Effector memory CD4-positive, alpha-beta T cell (primary cell): ENCODE measurements at regions not wholly inside any gene's neighbourhood (a gene's known extent, or its start where the extent isn't known, plus 50 kb on each side); places are given as distances from the start of the nearest gene placed in this dataset.

ENCODE experiments used
- DNase-seq, 3 donors: peaks; one replicate each; pipeline ENCODE4 v3.0.0-alpha.2; 2020
- H3K27ac ChIP-seq: 2 replicates; pipeline ENCODE4 v1.7.0; 2013; ENCODE audit warnings: mild to moderate bottlenecking, low read length, moderate library complexity; ENCODE audit not compliant: insufficient read depth, poor library complexity, severe bottlenecking
- H3K27me3 ChIP-seq: replicated peaks from 2 replicates; pipeline ENCODE4 v1.7.0; 2013; ENCODE audit warnings: mild to moderate bottlenecking, low read length; ENCODE audit not compliant: insufficient read depth, control insufficient read depth, poor library complexity, severe bottlenecking
- H3K36me3 ChIP-seq: 2 replicates; pipeline ENCODE4 v1.7.0; 2013; ENCODE audit warnings: mild to moderate bottlenecking, low read length, moderate library complexity; ENCODE audit not compliant: control insufficient read depth, insufficient read depth
- H3K4me1 ChIP-seq: 2 replicates; pipeline ENCODE4 v1.7.0; 2013; ENCODE audit warnings: low read length, mild to moderate bottlenecking; ENCODE audit not compliant: control insufficient read depth, insufficient read depth, poor library complexity, severe bottlenecking
- H3K4me3 ChIP-seq: 2 replicates; pipeline ENCODE4 v1.7.0; 2013; ENCODE audit warnings: low read length, low read depth, mild to moderate bottlenecking; ENCODE audit not compliant: insufficient read depth, poor library complexity, severe bottlenecking
- H3K9me3 ChIP-seq: 2 replicates; pipeline ENCODE4 v1.7.0; 2013; ENCODE audit warnings: mild to moderate bottlenecking, low read length, moderate library complexity; ENCODE audit not compliant: control insufficient read depth

DNA sequence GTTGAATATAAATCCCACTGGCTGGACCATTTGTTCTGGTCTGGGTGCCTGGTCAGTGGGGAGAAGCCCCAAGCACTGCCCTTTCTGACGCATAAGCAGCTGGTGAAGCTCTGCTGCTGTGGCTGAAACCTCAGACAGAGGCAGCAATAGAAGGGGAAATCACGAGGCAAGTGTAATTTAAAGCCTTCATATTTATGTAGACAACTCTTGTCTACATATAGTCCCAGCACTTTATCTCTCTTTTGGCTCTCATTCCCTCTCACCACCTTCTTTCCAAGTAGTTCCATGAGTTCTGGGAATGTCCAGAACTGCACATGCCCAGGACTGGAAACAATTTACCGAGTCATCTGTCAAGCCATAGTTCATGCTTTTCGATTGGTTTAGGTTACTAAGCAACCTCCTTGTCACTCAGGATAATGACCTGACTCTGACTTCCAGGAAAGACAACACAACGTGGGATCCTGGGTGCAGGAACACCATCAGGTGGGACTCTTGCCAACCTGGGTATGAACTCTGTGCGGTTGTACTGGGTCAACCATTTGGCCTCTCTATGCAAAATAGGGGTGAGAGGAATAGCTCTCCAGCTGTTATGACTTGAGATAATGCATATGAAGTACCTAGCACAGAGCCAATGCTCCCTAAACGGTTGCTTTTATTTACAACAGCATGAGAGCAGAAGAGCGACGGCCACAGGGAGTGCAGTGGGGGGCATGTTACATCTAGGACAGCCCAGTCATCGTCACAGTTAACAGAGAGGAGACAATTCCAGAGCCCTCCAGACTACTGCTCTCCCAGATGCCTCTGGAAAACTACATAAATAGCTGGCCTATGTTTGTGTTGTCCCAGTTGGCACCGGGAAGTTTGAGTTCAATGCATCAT is 321.9 kb downstream of the FOXO1 start:
- no peak overlapping the region for H3K4me3 ChIP-seq
- no peaks in the 10 kb centered on the region for H3K27me3 ChIP-seq
- no peak overlapping the region for H3K27ac ChIP-seq
- no peak for DNase-seq
- H3K36me3 ChIP-seq, result no peaks in the 10 kb centered on the region
- H3K4me1 ChIP-seq, result no peaks in the 10 kb centered on the region
- no peaks in the 10 kb centered on the region for H3K9me3 ChIP-seq

DNA sequence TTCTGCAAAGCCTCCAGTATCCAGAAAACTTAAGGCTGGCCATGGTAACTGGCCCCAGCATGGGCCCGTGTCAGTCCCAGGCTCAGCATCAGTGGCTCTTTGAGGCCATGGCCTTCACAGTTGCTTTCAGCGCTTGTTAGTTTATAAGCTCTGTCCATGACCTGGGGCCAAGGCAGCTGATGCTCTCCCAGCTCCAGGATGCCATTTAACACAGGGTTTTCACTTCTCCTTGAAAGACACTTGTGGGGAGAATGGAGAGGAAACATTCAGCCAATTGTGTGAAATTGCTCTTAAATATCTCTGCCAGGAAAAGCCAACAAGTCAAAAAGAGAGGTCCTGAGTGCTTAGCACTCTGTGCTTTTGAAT is 321.3 kb downstream of the FOXO1 start:
- no peaks in the 10 kb centered on the region for H3K9me3 ChIP-seq
- H3K4me3 ChIP-seq, result no peak overlapping the region
- no peaks in the 10 kb centered on the region for H3K4me1 ChIP-seq
- H3K27me3 ChIP-seq, result no peaks in the 10 kb centered on the region
- no peak for DNase-seq
- H3K27ac ChIP-seq, result no peak overlapping the region
- no peaks in the 10 kb centered on the region for H3K36me3 ChIP-seq

DNA sequence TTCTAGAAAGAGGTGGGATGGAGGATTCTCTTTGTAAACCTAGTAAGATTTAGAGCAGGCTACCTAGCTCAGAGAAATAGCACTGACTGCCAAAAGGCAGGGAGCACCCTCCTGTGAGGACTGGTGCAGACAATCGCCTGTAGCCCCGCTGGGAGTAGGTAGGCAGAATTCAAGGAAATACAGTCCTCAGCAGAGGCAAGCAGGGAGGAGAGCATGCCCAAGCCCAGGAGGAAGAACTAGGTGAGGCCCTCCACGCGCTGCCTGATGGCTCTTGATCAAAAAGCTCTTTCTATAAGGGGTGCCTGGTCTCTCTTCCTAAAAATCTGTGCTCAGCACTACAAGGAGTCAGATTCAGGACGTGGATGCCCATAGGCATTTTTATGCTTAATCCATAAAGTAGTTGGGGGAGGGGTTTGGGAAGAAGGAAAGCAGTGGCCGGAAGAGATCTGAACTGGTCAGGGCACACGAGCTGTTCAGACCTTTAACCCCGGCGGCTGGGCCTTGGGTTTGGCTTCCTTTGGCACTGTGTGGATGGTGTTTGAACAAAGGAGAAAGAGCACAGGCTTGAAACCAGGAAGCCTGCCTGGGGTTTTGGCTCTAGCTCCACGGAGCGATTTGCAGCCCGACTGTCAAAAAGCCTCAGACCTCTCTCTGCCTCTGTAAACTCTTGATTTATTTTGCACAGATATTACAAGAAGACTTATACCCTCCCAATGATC is 320.6 kb downstream of the FOXO1 start:
- no peaks in the 10 kb centered on the region for H3K27me3 ChIP-seq
- no peak for DNase-seq
- H3K4me3 ChIP-seq, result no peak overlapping the region
- no peak overlapping the region for H3K27ac ChIP-seq
- H3K36me3 ChIP-seq, result no peaks in the 10 kb centered on the region
- no peaks in the 10 kb centered on the region for H3K4me1 ChIP-seq
- H3K9me3 ChIP-seq, result no peaks in the 10 kb centered on the region

DNA sequence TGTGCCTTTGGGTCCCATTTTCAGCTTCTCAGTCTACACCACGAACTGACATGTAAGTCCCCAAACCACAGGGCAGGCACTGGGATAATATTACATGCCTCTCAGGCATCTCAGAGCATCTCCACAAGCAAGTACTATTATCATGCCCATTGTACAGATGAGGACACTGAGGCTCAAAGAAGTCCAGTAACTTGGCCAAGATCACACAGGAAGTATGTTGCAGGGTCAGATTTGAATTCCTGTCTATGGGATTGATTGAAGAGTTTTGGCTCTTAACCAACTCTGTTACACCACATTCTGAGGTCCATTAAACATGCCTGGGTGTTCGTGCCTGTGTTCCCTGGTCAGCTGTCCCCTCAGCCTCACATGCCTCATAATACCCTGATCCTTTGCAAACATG is 319.8 kb downstream of the FOXO1 start:
- H3K4me1 ChIP-seq, result no peaks in the 10 kb centered on the region

DNA sequence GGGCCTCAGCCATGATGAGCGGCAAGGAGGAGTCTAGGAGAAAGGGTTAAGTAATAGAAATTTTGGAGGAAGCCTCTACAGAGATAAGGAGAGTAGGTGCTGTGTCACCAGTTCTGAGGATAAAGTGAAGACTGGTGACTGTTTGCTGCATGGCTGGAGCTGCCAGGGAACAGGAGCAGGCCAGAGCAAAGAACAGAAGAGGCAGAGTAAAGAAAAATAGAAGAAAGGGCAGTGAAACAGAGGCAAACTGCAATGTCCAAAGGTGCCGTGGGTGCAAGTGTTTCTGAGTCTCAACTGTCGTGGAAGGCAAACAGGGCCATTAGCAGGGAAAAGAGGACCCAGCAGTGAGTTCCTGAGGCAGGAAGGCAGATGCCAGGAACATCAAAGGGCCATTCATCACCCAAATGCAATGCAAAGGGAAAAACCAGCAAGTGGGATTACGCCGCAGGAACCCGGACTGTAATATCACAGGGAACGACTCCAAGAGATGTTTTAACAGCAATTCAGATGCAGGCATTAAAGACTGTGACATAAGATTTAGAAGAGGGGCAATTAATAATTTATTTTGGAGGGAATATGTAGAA is 318.3 kb downstream of the FOXO1 start:
- H3K4me1 ChIP-seq, result no peaks in the 10 kb centered on the region
- H3K27me3 ChIP-seq, result no peaks in the 10 kb centered on the region
- no peak for DNase-seq
- no peak overlapping the region for H3K27ac ChIP-seq
- no peaks in the 10 kb centered on the region for H3K36me3 ChIP-seq
- no peaks in the 10 kb centered on the region for H3K9me3 ChIP-seq
- H3K4me3 ChIP-seq, result no peak overlapping the region

More for the DNA sequence above, 319.8 kb downstream of the FOXO1 start:
- DNase-seq, result no peak
- no peaks in the 10 kb centered on the region for H3K36me3 ChIP-seq
- H3K4me3 ChIP-seq, result no peak overlapping the region
- H3K27me3 ChIP-seq, result no peaks in the 10 kb centered on the region
- H3K9me3 ChIP-seq, result no peaks in the 10 kb centered on the region
- no peak overlapping the region for H3K27ac ChIP-seq

DNA sequence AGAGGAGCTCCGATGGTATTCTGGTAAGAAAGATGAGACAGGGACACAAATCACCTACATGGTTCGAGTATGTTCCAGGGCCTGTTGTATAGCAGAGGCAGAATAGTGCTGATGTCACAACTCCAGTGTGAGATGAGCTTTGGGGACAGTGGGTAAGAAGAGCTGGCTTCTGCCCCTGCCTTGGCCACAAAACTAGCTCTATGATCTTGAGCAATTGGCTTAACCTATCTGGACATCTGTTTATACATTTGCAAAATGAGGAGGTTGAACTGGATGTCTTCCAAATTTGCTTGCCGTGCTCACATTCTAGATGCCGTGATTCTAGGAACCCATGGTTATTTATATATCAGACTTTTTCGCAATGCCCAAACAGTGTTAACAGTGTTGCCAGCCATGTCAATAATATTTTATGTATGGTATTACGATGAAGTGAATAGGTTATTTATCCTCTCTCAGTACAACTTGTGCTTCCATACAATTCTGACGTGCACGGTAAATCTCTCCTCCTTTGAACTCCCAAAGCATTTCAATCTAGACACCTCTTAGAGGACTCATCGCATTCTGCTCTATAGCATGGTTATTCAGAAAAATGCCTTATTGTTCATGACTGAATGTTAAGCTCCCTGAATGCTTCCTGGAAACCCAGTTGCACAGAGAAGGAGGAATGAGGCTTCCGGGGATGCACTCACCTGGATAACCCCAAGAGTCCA is 316.0 kb downstream of the FOXO1 start:
- Histone ChIP-seq H3K9me3 (no peaks in the 10 kb centered on the region), H3K4me3 (no peak overlapping the region)

DNA sequence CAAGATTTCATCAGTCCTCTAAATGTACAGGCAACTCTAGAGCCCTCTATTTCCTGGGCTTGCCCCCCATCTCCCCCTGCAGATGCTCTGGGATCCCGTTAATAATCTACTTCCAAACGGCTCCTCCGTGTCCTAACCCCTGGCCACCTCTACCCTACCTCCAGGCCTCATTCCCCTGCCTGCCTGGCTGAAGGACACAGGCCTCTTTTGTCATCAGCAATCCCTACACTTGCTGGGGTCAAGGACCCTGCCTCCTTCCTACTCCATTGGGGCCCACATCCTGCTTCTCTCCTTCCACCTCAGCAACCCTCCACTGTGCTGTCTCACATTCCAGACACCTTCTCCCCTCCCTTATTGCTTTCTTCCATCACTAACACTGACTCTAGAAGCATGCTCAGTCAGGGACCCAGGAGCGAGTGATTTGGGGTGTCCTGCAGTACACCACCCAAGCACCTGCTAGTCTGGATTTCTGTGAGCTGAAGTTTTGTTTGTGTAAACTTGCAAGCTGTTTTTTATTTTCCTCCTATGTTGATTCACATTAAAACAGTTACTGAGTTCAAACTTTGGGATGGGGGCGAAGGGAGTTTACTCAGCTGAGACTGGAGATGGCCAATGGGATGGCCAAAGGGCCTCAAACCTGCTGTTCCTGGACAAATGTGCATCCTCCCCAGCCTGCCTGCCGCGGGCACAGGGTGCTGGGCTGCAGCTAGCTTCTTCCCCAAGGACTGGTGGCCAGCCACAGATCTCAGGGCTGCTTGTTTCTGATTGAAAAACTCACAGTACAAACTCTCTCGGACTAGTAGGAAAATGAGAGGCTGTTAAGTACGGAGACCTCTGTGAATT is 314.7 kb downstream of the FOXO1 start:
- Histone ChIP-seq H3K36me3 (no peaks in the 10 kb centered on the region), H3K4me1 (no peaks in the 10 kb centered on the region), H3K4me3 (no peak overlapping the region), H3K9me3 (no peaks in the 10 kb centered on the region), H3K27me3 (no peaks in the 10 kb centered on the region), H3K27ac (no peak overlapping the region)
- DNase-seq, result no peak

More for the DNA sequence above, 316.0 kb downstream of the FOXO1 start:
- Histone ChIP-seq H3K4me1 (no peaks in the 10 kb centered on the region), H3K27me3 (no peaks in the 10 kb centered on the region), H3K36me3 (no peaks in the 10 kb centered on the region), H3K27ac (no peak overlapping the region)
- DNase-seq, result no peak

DNA sequence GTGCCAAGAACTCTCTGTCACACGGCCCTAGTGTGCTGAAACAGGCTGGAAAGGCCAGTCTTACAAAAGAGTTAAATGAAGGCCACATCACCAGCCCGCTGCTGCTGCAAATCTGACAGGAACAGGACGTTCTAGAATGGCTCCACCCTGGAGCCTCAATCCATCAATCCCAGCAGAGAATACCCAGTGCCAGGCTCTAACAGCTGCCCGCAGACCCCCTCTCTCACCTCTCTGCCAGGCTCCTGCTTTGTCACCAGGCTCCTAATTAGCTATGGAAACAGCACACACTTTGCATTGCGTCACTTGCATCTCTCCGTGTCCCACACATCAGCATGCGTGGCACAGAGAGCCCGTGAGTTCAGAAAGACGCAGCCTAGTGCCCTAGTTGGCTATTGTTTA is 314.1 kb downstream of the FOXO1 start:
- H3K27ac ChIP-seq, result no peak overlapping the region
- no peaks in the 10 kb centered on the region for H3K4me1 ChIP-seq
- H3K9me3 ChIP-seq, result no peaks in the 10 kb centered on the region
- H3K36me3 ChIP-seq, result no peaks in the 10 kb centered on the region
- no peaks in the 10 kb centered on the region for H3K27me3 ChIP-seq
- DNase-seq, result no peak
- H3K4me3 ChIP-seq, result no peak overlapping the region

DNA sequence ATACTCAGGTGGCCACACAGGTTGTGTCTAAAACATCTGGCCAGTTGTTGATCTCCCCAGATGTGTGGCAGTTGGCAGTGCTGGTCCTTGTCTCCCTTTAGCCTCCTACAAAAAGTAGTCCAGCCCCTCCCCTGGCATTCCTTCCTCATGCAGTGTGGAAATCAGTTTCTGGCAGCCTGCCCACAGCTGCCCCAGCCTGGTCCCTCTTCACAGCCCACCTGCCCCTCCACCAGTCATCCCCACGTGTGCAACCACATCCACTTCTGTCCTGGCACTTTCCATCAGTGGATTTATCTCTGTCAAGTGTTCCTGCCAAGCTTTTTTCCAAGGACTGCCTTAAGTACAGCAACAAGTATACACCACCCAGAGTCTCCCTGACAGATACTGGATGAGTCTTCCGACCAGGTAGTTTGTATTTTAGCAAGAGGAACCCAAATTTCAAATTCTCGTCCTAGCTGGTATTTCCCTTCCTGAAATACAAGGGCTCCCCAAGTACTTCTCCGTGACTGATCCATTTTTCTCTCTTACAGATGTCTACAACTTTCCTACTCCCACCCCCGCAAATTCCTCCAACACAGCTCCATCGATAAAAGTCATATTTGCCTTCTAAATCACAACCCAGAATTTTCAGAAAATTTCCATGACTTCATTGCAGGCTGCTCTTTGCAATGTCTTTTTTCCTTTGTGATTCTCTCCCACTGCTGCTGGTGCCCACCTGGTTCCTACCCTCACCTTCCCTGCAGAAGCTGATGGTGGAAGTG is 313.5 kb downstream of the FOXO1 start:
- Histone ChIP-seq H3K4me1 (no peaks in the 10 kb centered on the region), H3K4me3 (no peak overlapping the region), H3K27me3 (no peaks in the 10 kb centered on the region), H3K36me3 (no peaks in the 10 kb centered on the region), H3K27ac (no peak overlapping the region), H3K9me3 (no peaks in the 10 kb centered on the region)
- no peak for DNase-seq
